DND-41 (cell line): ENCODE measurements at regions not wholly inside any gene's neighbourhood (a gene's known extent, or its start where the extent isn't known, plus 50 kb on each side); places are given as distances from the start of the nearest gene placed in this dataset.
A peak's percentile ranks its signal among the peaks of the same experiment; 100 is the strongest.

Source experiments
- ATAC-seq: fragments of 200-7000 bp; cut with Tn5 transposase; 3 replicates; pipeline ENCODE4 v1.9.1; 2021; ENCODE audit warnings: low read depth; ENCODE audit not compliant: insufficient read depth
- DNase-seq: peaks from one replicate; pipeline ENCODE4 v3.0.0-alpha.2; 2020
- H2AFZ ChIP-seq: 2 replicates; pipeline ENCODE4 v1.6.0; 2012; ENCODE audit warnings: low read depth, low read length
- H3K27ac ChIP-seq: 2 replicates; pipeline ENCODE4 v1.5.1; 2012; ENCODE audit warnings: low read length, inconsistent platforms
- H3K27me3 ChIP-seq: fragments of 200-600 bp; sonication (generic); 2 replicates; pipeline ENCODE4 v1.6.0; 2012; ENCODE audit warnings: low read length, mild to moderate bottlenecking, inconsistent platforms; ENCODE audit not compliant: insufficient read depth, poor library complexity
- H3K36me3 ChIP-seq: 2 replicates; pipeline ENCODE4 v1.5.1; 2012; ENCODE audit warnings: low read length, inconsistent platforms; ENCODE audit not compliant: insufficient read depth
- H3K4me1 ChIP-seq: 2 replicates; pipeline ENCODE4 v1.5.1; 2012; ENCODE audit warnings: mild to moderate bottlenecking, low read length; ENCODE audit not compliant: insufficient read depth
- H3K4me2 ChIP-seq: 2 replicates; pipeline ENCODE4 v1.6.0; 2012; ENCODE audit warnings: mild to moderate bottlenecking, moderate library complexity, low read length, inconsistent platforms; ENCODE audit not compliant: insufficient read depth
- H3K4me3 ChIP-seq, 2 experiments: fragments of 200-600 bp in 1 of 2; shearing (Covaris generic) in 1 of 2; 2 replicates each; pipeline ENCODE4 v1.5.1; 2012 to 2016; ENCODE audit warnings: inconsistent platforms in 2 of 2, low read length in 2 of 2, mild to moderate bottlenecking in 2 of 2, low read depth in 1 of 2, moderate library complexity in 1 of 2
- H3K79me2 ChIP-seq: 2 replicates; pipeline ENCODE4 v1.6.0; 2012; ENCODE audit warnings: low read length, inconsistent platforms; ENCODE audit not compliant: insufficient read depth
- H3K9ac ChIP-seq: 2 replicates; pipeline ENCODE4 v1.6.0; 2012; ENCODE audit warnings: low read depth, mild to moderate bottlenecking, inconsistent platforms, low read length, moderate library complexity
- H3K9me3 ChIP-seq: 2 replicates; pipeline ENCODE4 v1.5.1; 2012; ENCODE audit warnings: low read length, moderate library complexity, mild to moderate bottlenecking, inconsistent platforms; ENCODE audit not compliant: insufficient read depth, severe bottlenecking
- H4K20me1 ChIP-seq: 2 replicates; pipeline ENCODE4 v1.6.0; 2012; ENCODE audit warnings: low read length; ENCODE audit not compliant: insufficient read depth
- EZH2 ChIP-seq: IDR thresholded peaks from 3 replicates; pipeline ENCODE4 v1.6.1; 2012; ENCODE audit warnings: borderline replicate concordance, low read depth, mild to moderate bottlenecking, moderate library complexity, low read length, inconsistent platforms; ENCODE audit not compliant: severe bottlenecking
- TF ChIP-seq, protein P1 (sequence below): IDR thresholded peaks from 2 replicates; pipeline ENCODE4 v1.5.1; 2012; ENCODE audit warnings: borderline replicate concordance, low read length, moderate library complexity, mild to moderate bottlenecking; ENCODE audit not compliant: poor library complexity, severe bottlenecking; ENCODE audit errors: extremely low read depth

DNA sequence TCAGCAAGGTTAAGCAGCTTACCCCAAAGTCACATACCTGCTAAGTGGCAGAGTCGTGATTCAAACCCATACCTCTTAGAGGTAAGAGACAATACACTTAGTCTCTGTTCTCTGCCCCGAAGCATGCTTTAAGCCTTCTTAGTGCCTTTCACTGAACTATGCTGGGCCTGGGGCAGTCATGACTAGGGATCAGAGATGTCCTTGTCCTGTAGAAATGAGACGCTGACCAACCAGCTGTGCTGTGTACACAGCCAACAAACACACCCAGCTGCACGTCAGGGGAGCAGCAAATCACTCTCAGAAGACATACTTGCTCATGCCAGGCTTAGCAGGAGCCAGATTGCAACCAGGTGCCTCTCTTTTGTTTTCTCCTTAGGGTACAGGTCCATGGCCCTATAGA, 255.7 kb downstream of the BUD13 start:
- H4K20me1 ChIP-seq: no peaks in the 10 kb centered on the region
- no peaks in the 10 kb centered on the region for H3K9me3 ChIP-seq
- ATAC-seq (no peak), DNase-seq (no peak)
- no peak overlapping the region for H3K9ac ChIP-seq
- H3K4me2 ChIP-seq: no peak overlapping the region
- no peak overlapping the region for H3K27ac ChIP-seq
- no peak overlapping the region for H3K4me3 ChIP-seq
- no peak overlapping the region for H2AFZ ChIP-seq
- no peaks in the 10 kb centered on the region for H3K36me3 ChIP-seq
- no peak for TF ChIP-seq EZH2
- TF ChIP-seq, protein P1, sequence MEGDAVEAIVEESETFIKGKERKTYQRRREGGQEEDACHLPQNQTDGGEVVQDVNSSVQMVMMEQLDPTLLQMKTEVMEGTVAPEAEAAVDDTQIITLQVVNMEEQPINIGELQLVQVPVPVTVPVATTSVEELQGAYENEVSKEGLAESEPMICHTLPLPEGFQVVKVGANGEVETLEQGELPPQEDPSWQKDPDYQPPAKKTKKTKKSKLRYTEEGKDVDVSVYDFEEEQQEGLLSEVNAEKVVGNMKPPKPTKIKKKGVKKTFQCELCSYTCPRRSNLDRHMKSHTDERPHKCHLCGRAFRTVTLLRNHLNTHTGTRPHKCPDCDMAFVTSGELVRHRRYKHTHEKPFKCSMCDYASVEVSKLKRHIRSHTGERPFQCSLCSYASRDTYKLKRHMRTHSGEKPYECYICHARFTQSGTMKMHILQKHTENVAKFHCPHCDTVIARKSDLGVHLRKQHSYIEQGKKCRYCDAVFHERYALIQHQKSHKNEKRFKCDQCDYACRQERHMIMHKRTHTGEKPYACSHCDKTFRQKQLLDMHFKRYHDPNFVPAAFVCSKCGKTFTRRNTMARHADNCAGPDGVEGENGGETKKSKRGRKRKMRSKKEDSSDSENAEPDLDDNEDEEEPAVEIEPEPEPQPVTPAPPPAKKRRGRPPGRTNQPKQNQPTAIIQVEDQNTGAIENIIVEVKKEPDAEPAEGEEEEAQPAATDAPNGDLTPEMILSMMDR: no peak
- H3K27me3 ChIP-seq: peaks cover under 1% of the 10 kb centered on the region
- no peaks in the 10 kb centered on the region for H3K79me2 ChIP-seq
- H3K4me1 ChIP-seq: no peaks in the 10 kb centered on the region

DNA sequence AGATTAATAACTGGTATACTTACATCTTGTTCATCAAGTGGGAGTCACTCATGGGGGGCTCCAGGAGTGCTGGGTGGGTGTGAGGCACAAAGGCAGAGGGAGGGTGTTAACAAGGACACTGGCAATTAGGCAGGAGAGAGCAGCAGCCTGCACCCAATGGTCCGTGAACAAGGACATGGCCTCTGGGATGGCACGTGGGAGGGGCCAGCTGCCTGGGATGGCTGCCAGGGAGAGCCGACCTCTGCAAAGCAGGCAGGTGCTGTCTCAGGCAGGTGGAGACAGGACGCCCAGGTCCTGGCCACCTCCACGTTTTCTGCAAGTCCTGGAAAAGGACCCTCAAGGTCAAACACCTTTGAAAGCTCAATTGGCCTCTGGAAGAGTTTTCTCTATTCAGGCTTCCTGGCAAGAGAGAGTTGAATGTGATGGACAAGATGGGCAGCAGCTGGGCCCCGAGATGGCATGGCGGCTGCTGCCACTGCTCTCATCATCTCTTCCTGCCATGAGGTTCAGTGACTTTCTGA, 257.1 kb downstream of the BUD13 start:
- H3K4me2 ChIP-seq: no peak overlapping the region
- no peak for ATAC-seq
- no peaks in the 10 kb centered on the region for H3K4me1 ChIP-seq
- no peaks in the 10 kb centered on the region for H3K9me3 ChIP-seq
- no peaks in the 10 kb centered on the region for H3K27me3 ChIP-seq
- no peaks in the 10 kb centered on the region for H4K20me1 ChIP-seq
- TF ChIP-seq, protein P1: no peak
- TF ChIP-seq EZH2: no peak
- H2AFZ ChIP-seq: no peak overlapping the region
- H3K9ac ChIP-seq: no peak overlapping the region
- no peak for DNase-seq
- no peak overlapping the region for H3K27ac ChIP-seq
- H3K79me2 ChIP-seq: no peaks in the 10 kb centered on the region
- no peaks in the 10 kb centered on the region for H3K36me3 ChIP-seq
- H3K4me3 ChIP-seq: no peak overlapping the region

DNA sequence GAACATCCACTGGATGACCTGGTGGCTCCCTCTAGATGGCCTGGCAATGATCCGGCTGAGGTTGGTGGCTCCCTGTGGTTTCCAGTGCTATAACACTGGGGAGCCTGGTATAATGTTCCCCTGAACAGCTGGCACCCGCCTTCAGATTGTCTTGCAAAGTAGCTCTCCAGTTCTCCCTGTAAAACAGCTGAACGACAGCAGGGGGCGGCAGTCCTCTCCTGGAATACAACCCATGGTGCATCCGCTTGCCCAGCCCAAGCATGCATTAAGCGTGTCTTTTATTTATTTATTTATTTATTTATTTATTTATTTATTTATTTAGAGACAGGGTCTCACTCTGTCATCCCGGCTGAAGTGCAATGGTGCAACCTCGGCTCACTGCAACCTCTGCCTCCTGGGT, 258.9 kb downstream of the BUD13 start:
- H3K27ac ChIP-seq: no peak overlapping the region

More for the DNA sequence above, 258.9 kb downstream of the BUD13 start:
- Histone ChIP-seq H3K79me2 (no peaks in the 10 kb centered on the region), H3K4me1 (no peaks in the 10 kb centered on the region), H2AFZ (no peak overlapping the region), H4K20me1 (no peaks in the 10 kb centered on the region), H3K4me3 (no peak overlapping the region), H3K36me3 (no peaks in the 10 kb centered on the region), H3K27me3 (peaks cover 9% of the 10 kb centered on the region), H3K4me2 (no peak overlapping the region), H3K9me3 (no peaks in the 10 kb centered on the region), H3K9ac (no peak overlapping the region)
- DNase-seq (peak; percentile 20), ATAC-seq (no peak)
- no peak for TF ChIP-seq EZH2
- TF ChIP-seq, protein P1: peak; percentile 37
